Aorta (tissue), 5 donors: ENCODE measurements at regions not wholly inside any gene's neighbourhood (a gene's known extent, or its start where the extent isn't known, plus 50 kb on each side); places are given as distances from the start of the nearest gene placed in this dataset.
"Not testable (repeated sequence)": the region's sequence is repeated elsewhere in the genome, so short reads cannot be mapped to it uniquely, and the experiment has no call there.

Experiments used
- ATAC-seq: fragments of 200-7000 bp; cut with Tn5 transposase; one replicate; pipeline ENCODE4 v1.9.1; 2022; ENCODE audit warnings: moderate library complexity; ENCODE audit not compliant: low FRiP score
- DNase-seq, 2 donors: peaks; one replicate each; pipeline ENCODE4 v3.0.0-alpha.2; 2020
- H3K27ac ChIP-seq, 2 donors: one replicate each; pipeline ENCODE4 v1.5.1; 2013; ENCODE audit warnings: low read length in 2 of 2, mild to moderate bottlenecking in 2 of 2, moderate library complexity in 2 of 2, control low read depth in 1 of 2, inconsistent platforms in 1 of 2, low read depth in 1 of 2
- H3K27me3 ChIP-seq, 2 donors: one replicate each; pipeline ENCODE4 v1.6.1; 2013; ENCODE audit warnings: control low read depth in 1 of 2, low read length in 1 of 2, mild to moderate bottlenecking in 1 of 2, moderate library complexity in 1 of 2; ENCODE audit not compliant: insufficient read depth in 2 of 2, control insufficient read depth in 1 of 2
- H3K36me3 ChIP-seq, 2 donors: one replicate each; pipeline ENCODE4 v1.6.1; 2013; ENCODE audit warnings: control low read depth in 1 of 2, low read length in 1 of 2, mild to moderate bottlenecking in 1 of 2; ENCODE audit not compliant: insufficient read depth in 2 of 2, control insufficient read depth in 1 of 2
- H3K4me1 ChIP-seq, 2 donors: one replicate each; pipeline ENCODE4 v1.6.1; 2013; ENCODE audit warnings: low read length in 2 of 2, control low read depth in 1 of 2, mild to moderate bottlenecking in 1 of 2, moderate library complexity in 1 of 2; ENCODE audit not compliant: insufficient read depth in 2 of 2, control insufficient read depth in 1 of 2
- H3K4me3 ChIP-seq, 2 donors: one replicate each; pipeline ENCODE4 v1.5.1; 2013; ENCODE audit warnings: low read length in 2 of 2, control low read depth in 1 of 2, mild to moderate bottlenecking in 1 of 2
- H3K9me3 ChIP-seq: one replicate; pipeline ENCODE4 v1.6.1; 2013; ENCODE audit warnings: mild to moderate bottlenecking, low read length; ENCODE audit not compliant: control insufficient read depth
- WGBS, 2 donors: extraction: QIAGEN DNeasy Blood & Tissue Kit; methylation state at CpG; one replicate each; pipeline ENCODE4 v1.1.7; 2013; 5-methylcytosine and 5-hydroxymethylcytosine counted together
- intact Hi-C, 2 donors: fragments of 100-400 bp; cut with DNase I; formaldehyde crosslinking; loops; one replicate each; pipeline versions ENCODE4 v1.14.2 to v1.15.0; 2022
- donor health status: healthy with polysubstance abuse.
- donor health status: Bipolar disorder and iron deficiency.
- donor health status: DM: no; HTN: no; CAD: no.
- donor health status: DM: no; HTN: no; CAD: no.
- donor health status: DM: yes; HTN: yes; CAD: no.

DNA sequence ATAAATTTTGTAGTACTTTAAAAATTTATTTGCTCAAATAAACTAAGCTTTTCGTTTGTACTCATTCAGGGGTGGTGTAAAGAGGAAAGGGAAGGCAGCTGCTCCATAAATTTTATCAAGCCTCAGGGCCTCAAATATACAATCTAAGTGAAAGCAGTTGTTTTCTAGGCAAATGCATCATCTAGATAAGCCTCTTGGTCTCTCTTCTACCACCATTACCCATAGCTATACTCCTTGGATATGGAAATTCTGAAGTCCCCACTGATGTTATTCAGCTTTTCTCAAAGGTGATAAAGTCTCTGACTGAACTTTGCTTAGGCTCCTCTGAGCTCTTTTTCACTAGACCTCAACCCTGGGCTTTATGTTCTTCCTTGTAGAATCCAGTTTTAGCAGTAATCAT lies 1313.1 kb downstream of the JRKL start:
- Histone ChIP-seq H3K27me3 (no peaks in the 10 kb centered on the region), H3K4me1 (no peaks in the 10 kb centered on the region), H3K36me3 (no peaks in the 10 kb centered on the region), H3K27ac (no peak overlapping the region), H3K9me3 (no peaks in the 10 kb centered on the region), H3K4me3 (no peak overlapping the region)
- intact Hi-C loops, result no loop called here
- ATAC-seq (no peak), DNase-seq (no peak)
- WGBS, 2 donors, result 56 to 58% methylated on average over 1 of the region's 1 CpG

DNA sequence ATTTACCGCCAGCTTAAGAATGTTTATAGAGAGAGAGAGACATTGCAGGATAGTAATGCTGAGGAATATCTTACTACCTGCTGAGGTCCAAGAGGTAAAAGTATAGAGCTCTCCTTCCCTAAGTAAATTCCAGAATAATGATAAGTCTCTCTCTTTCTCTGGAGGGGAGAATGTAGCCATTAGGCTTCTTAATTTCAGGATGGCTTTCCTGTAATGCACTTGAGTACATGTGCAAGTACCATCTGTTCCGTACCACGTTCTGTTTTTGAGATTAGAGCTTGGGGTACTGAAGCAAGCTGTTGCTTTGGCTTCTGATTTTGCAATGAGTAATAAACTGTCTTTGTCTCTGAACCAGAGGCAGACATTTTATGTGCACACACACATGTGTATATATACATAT lies 1314.0 kb downstream of the JRKL start:
- no peak overlapping the region for H3K4me3 ChIP-seq
- no peaks in the 10 kb centered on the region for H3K36me3 ChIP-seq
- no peaks in the 10 kb centered on the region for H3K27me3 ChIP-seq
- ATAC-seq (no peak), DNase-seq (no peak)
- intact Hi-C loops, result no loop called here
- 87 to 91% methylated on average over 3 of the region's 3 CpGs for WGBS, 2 donors
- H3K9me3 ChIP-seq, result no peaks in the 10 kb centered on the region
- H3K4me1 ChIP-seq, result no peaks in the 10 kb centered on the region
- H3K27ac ChIP-seq, result no peak overlapping the region

GRCh38 chr11:97705441-97705840 lies 1315.3 kb upstream of the CNTN5 start:
- DNase-seq, H3K27ac ChIP-seq, ATAC-seq, H3K27me3 ChIP-seq, H3K4me1 ChIP-seq, H3K4me3 ChIP-seq, H3K36me3 ChIP-seq, H3K9me3 ChIP-seq, intact Hi-C loops: not testable (repeated sequence)
- WGBS, 2 donors, result 89 to 97% methylated on average over 1 of the region's 1 CpG

DNA sequence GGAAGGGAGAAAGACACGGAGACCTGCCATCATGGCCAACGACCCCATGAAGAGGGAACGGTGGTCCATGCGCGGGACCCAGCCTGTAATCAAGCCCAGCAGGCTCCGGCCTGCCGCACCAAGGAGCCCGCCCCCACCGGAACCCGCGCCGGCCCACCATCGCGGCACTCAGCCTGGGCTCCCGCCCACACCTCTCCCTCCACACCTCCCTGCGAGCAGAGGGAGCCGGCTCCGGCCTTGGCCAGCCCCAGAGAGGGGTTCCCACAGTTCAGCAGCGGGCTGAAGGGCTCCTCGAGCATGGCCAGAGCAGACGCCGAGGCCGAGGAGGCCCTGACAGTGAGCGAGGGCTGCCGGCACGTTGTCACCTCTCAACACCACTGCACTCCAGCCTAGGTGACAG lies 1302.8 kb upstream of the CNTN5 start:
- DNase-seq, result peak; percentile 43 to 68
- Histone ChIP-seq H3K4me3 (no peak overlapping the region), H3K36me3 (no peaks in the 10 kb centered on the region), H3K4me1 (no peaks in the 10 kb centered on the region), H3K27ac (no peak overlapping the region), H3K27me3 (no peaks in the 10 kb centered on the region), H3K9me3 (no peaks in the 10 kb centered on the region)
- no peak for ATAC-seq
- 97 to 98% methylated on average over 26 of the region's 26 CpGs for WGBS, 2 donors
- intact Hi-C loops, result no loop called here

GRCh38 chr11:97722065-97722464 lies 1298.7 kb upstream of the CNTN5 start:
- no peaks in the 10 kb centered on the region for H3K27me3 ChIP-seq
- WGBS, 2 donors, result 55 to 64% methylated on average over 1 of the region's 1 CpG
- no peaks in the 10 kb centered on the region for H3K4me1 ChIP-seq
- H3K27ac ChIP-seq, result no peak overlapping the region
- H3K4me3 ChIP-seq, result no peak overlapping the region
- no peaks in the 10 kb centered on the region for H3K9me3 ChIP-seq
- no peak for DNase-seq
- no peak for ATAC-seq
- no peaks in the 10 kb centered on the region for H3K36me3 ChIP-seq
- intact Hi-C loops, result no loop called here

DNA sequence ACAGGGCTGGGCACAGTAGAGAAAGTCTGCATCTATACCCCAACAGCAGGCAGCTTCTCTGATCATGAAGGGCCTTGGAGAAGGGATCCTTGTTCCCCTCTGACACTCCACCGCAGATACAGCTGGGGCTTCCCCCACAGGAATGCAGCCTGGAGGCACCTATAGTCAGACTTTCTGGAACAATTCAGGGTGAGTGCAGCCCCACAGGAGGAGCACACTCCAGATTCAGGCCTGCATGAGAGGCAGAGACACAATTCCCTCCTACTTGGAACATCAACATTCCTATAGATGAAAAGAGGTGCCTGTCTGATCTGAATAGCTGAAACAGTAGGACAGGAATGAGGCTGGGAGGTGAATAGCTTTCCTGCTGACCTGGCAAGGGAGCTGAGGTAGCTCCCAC lies 1298.0 kb upstream of the CNTN5 start:
- WGBS, 2 donors, result 90 to 95% methylated on average over 1 of the region's 1 CpG
- ATAC-seq (no peak), DNase-seq (no peak)
- no peak overlapping the region for H3K27ac ChIP-seq
- no peaks in the 10 kb centered on the region for H3K9me3 ChIP-seq
- H3K27me3 ChIP-seq, result no peaks in the 10 kb centered on the region
- no peak overlapping the region for H3K4me3 ChIP-seq
- intact Hi-C loops, result no loop called here
- H3K36me3 ChIP-seq, result no peaks in the 10 kb centered on the region
- H3K4me1 ChIP-seq, result no peaks in the 10 kb centered on the region

GRCh38 chr11:97729546-97730272 lies 1291.0 kb upstream of the CNTN5 start:
- H3K27me3 ChIP-seq, result no peaks in the 10 kb centered on the region
- intact Hi-C loops, result no loop called here
- no peaks in the 10 kb centered on the region for H3K9me3 ChIP-seq
- DNase-seq, result no peak
- no peaks in the 10 kb centered on the region for H3K36me3 ChIP-seq
- H3K4me1 ChIP-seq, result no peaks in the 10 kb centered on the region
- ATAC-seq, result no peak
- no peak overlapping the region for H3K27ac ChIP-seq
- no peak overlapping the region for H3K4me3 ChIP-seq
- WGBS, 2 donors, result 58 to 59% methylated on average over 4 of the region's 4 CpGs

- intact Hi-C loops, result no loop called here
- Histone ChIP-seq H3K4me3 (no peak overlapping the region), H3K36me3 (no peaks in the 10 kb centered on the region), H3K9me3 (no peaks in the 10 kb centered on the region), H3K4me1 (no peaks in the 10 kb centered on the region), H3K27me3 (no peaks in the 10 kb centered on the region), H3K27ac (no peak overlapping the region)
- DNase-seq, result no peak
- ATAC-seq, result no peak
- WGBS, 2 donors, result 89 to 90% methylated on average over 1 of the region's 1 CpG
Measured at GRCh38 chr11:97732011-97732632, 1288.6 kb upstream of the CNTN5 start.

DNA sequence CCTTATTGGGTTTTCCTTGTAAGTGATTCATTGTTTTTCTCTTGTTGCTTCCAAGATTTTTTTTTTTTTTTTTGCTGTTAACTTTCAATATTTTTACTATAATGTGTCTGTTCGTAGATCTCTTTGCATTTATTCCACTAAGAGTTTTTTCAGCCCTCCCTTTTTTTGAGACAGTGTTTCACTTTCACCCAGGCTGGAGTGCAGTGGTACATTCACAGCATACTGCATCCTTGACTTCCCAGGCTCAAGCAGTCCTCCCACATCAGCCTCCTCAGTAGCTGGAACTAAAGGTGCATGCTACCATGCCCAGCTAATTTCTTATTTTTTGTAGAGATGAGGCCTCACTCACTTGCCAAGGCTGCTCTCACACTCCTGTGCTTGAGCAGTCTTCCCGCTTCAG lies 1282.0 kb upstream of the CNTN5 start:
- 59 to 66% methylated on average over 2 of the region's 2 CpGs for WGBS, 2 donors
- Histone ChIP-seq H3K4me3 (no peak overlapping the region), H3K4me1 (peaks cover 0 to 2% of the 10 kb centered on the region in 2 donors), H3K9me3 (peaks cover 2% of the 10 kb centered on the region), H3K27me3 (no peaks in the 10 kb centered on the region), H3K36me3 (no peaks in the 10 kb centered on the region), H3K27ac (no peak overlapping the region)
- DNase-seq (no peak), ATAC-seq (no peak)
- intact Hi-C loops, result no loop called here
